OCI-LY7 (cell line): ENCODE measurements at regions not wholly inside any gene's neighbourhood (a gene's known extent, or its start where the extent isn't known, plus 50 kb on each side); places are given as distances from the start of the nearest gene placed in this dataset.

Experiments
- BruUV-seq: library from RNA; stranded (reverse); fragments of 400-500 nt; replicated peaks from 2 replicates; lab custom pipeline; 2021; lab: Mats Ljungman, UMichigan
- CTCF ChIA-PET: fragments of 300-600 bp; sonication (Branson Sonifier 250); formaldehyde crosslinking; loops from one replicate; lab custom pipeline; 2022; ENCODE audit warnings: antibody characterized with exemption; ENCODE audit not compliant: unreplicated experiment; lab: Charles Lee
- POLR2A ChIA-PET: fragments of 300-600 bp; sonication (Branson Sonifier 250); formaldehyde crosslinking; loops from one replicate; lab custom pipeline; 2022; ENCODE audit warnings: antibody characterized with exemption; lab: Charles Lee
- DNase-seq: peaks from one replicate; pipeline ENCODE4 v3.0.0-alpha.2; 2015; ENCODE audit warnings: low spot score
- H2AFZ ChIP-seq: fragments of 200-600 bp; sonication (generic), shearing (Covaris generic); 2 replicates; pipeline ENCODE4 v1.6.1; 2014; ENCODE audit warnings: mild to moderate bottlenecking, antibody characterized with exemption, low read length, moderate library complexity
- H3K27ac ChIP-seq: fragments of 200-600 bp; sonication (generic); 2 replicates; pipeline ENCODE4 v1.5.1; 2014; ENCODE audit warnings: mixed run types, low read depth, mild to moderate bottlenecking, moderate library complexity, low read length, inconsistent platforms; ENCODE audit not compliant: poor library complexity, severe bottlenecking
- H3K36me3 ChIP-seq: fragments of 200-600 bp; sonication (generic); 2 replicates; pipeline ENCODE4 v1.6.1; 2014; ENCODE audit warnings: mild to moderate bottlenecking, antibody characterized with exemption, low read length, moderate library complexity, mixed read lengths; ENCODE audit not compliant: insufficient read depth
- H3K4me1 ChIP-seq: fragments of 200-600 bp; sonication (generic); 2 replicates; pipeline ENCODE4 v1.5.1; 2014; ENCODE audit warnings: mild to moderate bottlenecking, low read length; ENCODE audit not compliant: insufficient read depth, poor library complexity, severe bottlenecking
- H3K4me2 ChIP-seq: fragments of 200-600 bp; sonication (generic); 2 replicates; pipeline ENCODE4 v1.6.1; 2014; ENCODE audit warnings: mild to moderate bottlenecking, low read length
- H3K4me3 ChIP-seq: fragments of 200-600 bp; sonication (generic); 2 replicates; pipeline ENCODE4 v1.5.1; 2014; ENCODE audit warnings: mild to moderate bottlenecking, low read depth, low read length; ENCODE audit not compliant: poor library complexity, severe bottlenecking
- H3K79me2 ChIP-seq: fragments of 200-600 bp; sonication (generic); 2 replicates; pipeline ENCODE4 v1.6.1; 2016; ENCODE audit warnings: low read depth, mild to moderate bottlenecking, low read length, moderate library complexity, mixed read lengths; ENCODE audit not compliant: insufficient read depth
- H3K9me2 ChIP-seq: fragments of 200-600 bp; sonication (generic); 2 replicates; pipeline ENCODE4 v1.6.1; 2016; ENCODE audit warnings: mild to moderate bottlenecking, low read length, mixed read lengths; ENCODE audit not compliant: insufficient read depth
- H3K9me3 ChIP-seq: fragments of 200-600 bp; sonication (generic); 2 replicates; pipeline ENCODE4 v1.6.1; 2014; ENCODE audit warnings: mild to moderate bottlenecking, mixed run types, low read length, mixed read lengths
- H4K20me1 ChIP-seq: fragments of 200-600 bp; sonication (generic); 2 replicates; pipeline ENCODE4 v1.6.1; 2014; ENCODE audit warnings: mild to moderate bottlenecking, antibody characterized with exemption, low read length, moderate library complexity, mixed read lengths; ENCODE audit not compliant: insufficient read depth
- EZH2phosphoT487 ChIP-seq: fragments of 200-600 bp; sonication (generic); IDR thresholded peaks from 2 replicates; pipeline ENCODE4 v1.6.1; 2018; ENCODE audit warnings: low read depth, borderline replicate concordance, mild to moderate bottlenecking, mixed run types, antibody characterized with exemption, low read length, moderate library complexity, mixed read lengths
- intact Hi-C: fragments of 100-400 bp; cut with micrococcal nuclease; formaldehyde crosslinking; loops from one replicate; pipeline ENCODE4 v1.10.0; 2022; ENCODE audit not compliant: unreplicated experiment
- TF ChIP-seq, protein P1 (sequence below): fragments of 200-600 bp; sonication (generic); conservative IDR thresholded peaks from 2 replicates; pipeline ENCODE4 v1.5.1; 2014; ENCODE audit warnings: mild to moderate bottlenecking, antibody characterized with exemption, low read length, moderate library complexity, mixed read lengths

- H3K4me2 ChIP-seq = no peak overlapping the region
- H3K9me2 ChIP-seq = no peaks in the 10 kb centered on the region
- ChIA-PET CTCF (no interaction called here), POLR2A (no interaction called here)
- H3K79me2 ChIP-seq = no peaks in the 10 kb centered on the region
- no TSS peak for BruUV-seq
- intact Hi-C loops = no loop called here
- TF ChIP-seq, protein P1, sequence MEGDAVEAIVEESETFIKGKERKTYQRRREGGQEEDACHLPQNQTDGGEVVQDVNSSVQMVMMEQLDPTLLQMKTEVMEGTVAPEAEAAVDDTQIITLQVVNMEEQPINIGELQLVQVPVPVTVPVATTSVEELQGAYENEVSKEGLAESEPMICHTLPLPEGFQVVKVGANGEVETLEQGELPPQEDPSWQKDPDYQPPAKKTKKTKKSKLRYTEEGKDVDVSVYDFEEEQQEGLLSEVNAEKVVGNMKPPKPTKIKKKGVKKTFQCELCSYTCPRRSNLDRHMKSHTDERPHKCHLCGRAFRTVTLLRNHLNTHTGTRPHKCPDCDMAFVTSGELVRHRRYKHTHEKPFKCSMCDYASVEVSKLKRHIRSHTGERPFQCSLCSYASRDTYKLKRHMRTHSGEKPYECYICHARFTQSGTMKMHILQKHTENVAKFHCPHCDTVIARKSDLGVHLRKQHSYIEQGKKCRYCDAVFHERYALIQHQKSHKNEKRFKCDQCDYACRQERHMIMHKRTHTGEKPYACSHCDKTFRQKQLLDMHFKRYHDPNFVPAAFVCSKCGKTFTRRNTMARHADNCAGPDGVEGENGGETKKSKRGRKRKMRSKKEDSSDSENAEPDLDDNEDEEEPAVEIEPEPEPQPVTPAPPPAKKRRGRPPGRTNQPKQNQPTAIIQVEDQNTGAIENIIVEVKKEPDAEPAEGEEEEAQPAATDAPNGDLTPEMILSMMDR = no peak
- no peak for TF ChIP-seq EZH2phosphoT487
- H4K20me1 ChIP-seq = no peaks in the 10 kb centered on the region
- no peak for DNase-seq
- H2AFZ ChIP-seq = no peak overlapping the region
- no peaks in the 10 kb centered on the region for H3K36me3 ChIP-seq
- H3K4me3 ChIP-seq = no peak overlapping the region
- H3K27ac ChIP-seq = no peak overlapping the region
- no peaks in the 10 kb centered on the region for H3K9me3 ChIP-seq
- no peaks in the 10 kb centered on the region for H3K4me1 ChIP-seq
Measured at GRCh38 chr2:121142452-121142851, 142.6 kb downstream of the TFCP2L1 start.

- ChIA-PET CTCF (no interaction called here), POLR2A (no interaction called here)
- H3K4me2 ChIP-seq = no peak overlapping the region
- no peak overlapping the region for H3K4me3 ChIP-seq
- H3K9me2 ChIP-seq = no peaks in the 10 kb centered on the region
- no peak overlapping the region for H3K27ac ChIP-seq
- no peak for TF ChIP-seq EZH2phosphoT487
- TF ChIP-seq, protein P1 = no peak
- H3K36me3 ChIP-seq = no peaks in the 10 kb centered on the region
- intact Hi-C loops = no loop called here
- H2AFZ ChIP-seq = no peak overlapping the region
- no peaks in the 10 kb centered on the region for H3K4me1 ChIP-seq
- DNase-seq = no peak
- H3K79me2 ChIP-seq = no peaks in the 10 kb centered on the region
- no peaks in the 10 kb centered on the region for H3K9me3 ChIP-seq
- no peaks in the 10 kb centered on the region for H4K20me1 ChIP-seq
- no TSS peak for BruUV-seq
Measured at GRCh38 chr2:121144111-121144510, 140.9 kb downstream of the TFCP2L1 start.

GRCh38 chr2:121146630-121147029 lies 138.4 kb downstream of the TFCP2L1 start:
- DNase-seq = no peak
- H3K4me2 ChIP-seq = no peak overlapping the region
- H3K4me1 ChIP-seq = no peaks in the 10 kb centered on the region
- BruUV-seq = no TSS peak
- no peaks in the 10 kb centered on the region for H4K20me1 ChIP-seq
- H3K27ac ChIP-seq = no peak overlapping the region
- H3K9me3 ChIP-seq = no peaks in the 10 kb centered on the region
- intact Hi-C loops = no loop called here
- H3K36me3 ChIP-seq = no peaks in the 10 kb centered on the region
- H2AFZ ChIP-seq = no peak overlapping the region
- H3K4me3 ChIP-seq = no peak overlapping the region
- no peaks in the 10 kb centered on the region for H3K79me2 ChIP-seq
- ChIA-PET POLR2A (no interaction called here), CTCF (no interaction called here)
- no peaks in the 10 kb centered on the region for H3K9me2 ChIP-seq
- no peak for TF ChIP-seq EZH2phosphoT487
- TF ChIP-seq, protein P1 = no peak
